ENCODE measurements at regions not wholly inside any gene's neighbourhood (a gene's known extent, or its start where the extent isn't known, plus 50 kb on each side); places are given as distances from the start of the nearest gene placed in this dataset.

DNA sequence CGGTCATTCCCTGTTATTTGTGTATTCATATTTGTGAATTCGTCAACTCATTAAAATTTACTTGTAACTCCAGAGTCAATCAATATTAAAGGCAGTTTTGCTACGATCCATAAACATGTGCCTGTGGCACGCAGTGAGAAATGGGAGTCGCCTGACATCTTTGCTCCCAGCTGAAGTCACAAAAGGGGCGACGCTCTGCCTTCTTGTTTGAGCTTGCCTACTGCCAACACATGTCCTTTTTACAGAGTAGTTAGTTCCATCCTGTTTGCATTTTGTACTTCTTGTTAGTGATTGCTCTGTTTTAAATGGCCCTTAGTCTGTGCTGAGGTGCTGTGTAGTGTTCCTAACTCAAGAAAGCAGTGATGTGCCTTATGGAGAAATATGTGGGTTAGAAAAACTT lies 305.3 kb downstream of the ETS1 start:
- CTCF ChIA-PET = interaction anchor here (1.2 to 3.8 kb wide), 2 partner anchors 124 to 350 kb away, joined by 3 to 16 read pairs; no protein-coding TSS in a partner anchor
- Mint-ChIP-seq H3K27ac (no peak overlapping the region), H3K27me3 (ENCODE audit: low read depth) (no peaks in the 10 kb centered on the region), H3K9me3 (no peaks in the 10 kb centered on the region), H3K4me3 (no peak overlapping the region), H3K4me1 (no peaks in the 10 kb centered on the region), H3K36me3 (no peaks in the 10 kb centered on the region)
- DNase-seq (ENCODE audit: low spot score) (no peak), ATAC-seq (no peak)
- no peak for TF ChIP-seq TP53 (CRISPR knock-in tag; IDR thresholded peaks at IDR 0.05)
- no peak for TF ChIP-seq ZNF232 (CRISPR knock-in tag; IDR thresholded peaks at IDR 0.05)
- TF ChIP-seq ESRRA (CRISPR knock-in tag; IDR thresholded peaks at IDR 0.05; ENCODE audit: borderline replicate concordance) = no peak
- TF ChIP-seq SP1 (CRISPR knock-in tag; conservative IDR thresholded peaks at IDR 0.05) = no peak
- TF ChIP-seq ZNF416 (CRISPR knock-in tag; IDR thresholded peaks at IDR 0.05) = no peak
- no peak for TF ChIP-seq CBFB (CRISPR knock-in tag; IDR thresholded peaks at IDR 0.05; ENCODE audit: low read depth)
- TF ChIP-seq ETV6 (CRISPR knock-in tag; IDR thresholded peaks at IDR 0.05) = no peak
- TF ChIP-seq, protein P1, sequence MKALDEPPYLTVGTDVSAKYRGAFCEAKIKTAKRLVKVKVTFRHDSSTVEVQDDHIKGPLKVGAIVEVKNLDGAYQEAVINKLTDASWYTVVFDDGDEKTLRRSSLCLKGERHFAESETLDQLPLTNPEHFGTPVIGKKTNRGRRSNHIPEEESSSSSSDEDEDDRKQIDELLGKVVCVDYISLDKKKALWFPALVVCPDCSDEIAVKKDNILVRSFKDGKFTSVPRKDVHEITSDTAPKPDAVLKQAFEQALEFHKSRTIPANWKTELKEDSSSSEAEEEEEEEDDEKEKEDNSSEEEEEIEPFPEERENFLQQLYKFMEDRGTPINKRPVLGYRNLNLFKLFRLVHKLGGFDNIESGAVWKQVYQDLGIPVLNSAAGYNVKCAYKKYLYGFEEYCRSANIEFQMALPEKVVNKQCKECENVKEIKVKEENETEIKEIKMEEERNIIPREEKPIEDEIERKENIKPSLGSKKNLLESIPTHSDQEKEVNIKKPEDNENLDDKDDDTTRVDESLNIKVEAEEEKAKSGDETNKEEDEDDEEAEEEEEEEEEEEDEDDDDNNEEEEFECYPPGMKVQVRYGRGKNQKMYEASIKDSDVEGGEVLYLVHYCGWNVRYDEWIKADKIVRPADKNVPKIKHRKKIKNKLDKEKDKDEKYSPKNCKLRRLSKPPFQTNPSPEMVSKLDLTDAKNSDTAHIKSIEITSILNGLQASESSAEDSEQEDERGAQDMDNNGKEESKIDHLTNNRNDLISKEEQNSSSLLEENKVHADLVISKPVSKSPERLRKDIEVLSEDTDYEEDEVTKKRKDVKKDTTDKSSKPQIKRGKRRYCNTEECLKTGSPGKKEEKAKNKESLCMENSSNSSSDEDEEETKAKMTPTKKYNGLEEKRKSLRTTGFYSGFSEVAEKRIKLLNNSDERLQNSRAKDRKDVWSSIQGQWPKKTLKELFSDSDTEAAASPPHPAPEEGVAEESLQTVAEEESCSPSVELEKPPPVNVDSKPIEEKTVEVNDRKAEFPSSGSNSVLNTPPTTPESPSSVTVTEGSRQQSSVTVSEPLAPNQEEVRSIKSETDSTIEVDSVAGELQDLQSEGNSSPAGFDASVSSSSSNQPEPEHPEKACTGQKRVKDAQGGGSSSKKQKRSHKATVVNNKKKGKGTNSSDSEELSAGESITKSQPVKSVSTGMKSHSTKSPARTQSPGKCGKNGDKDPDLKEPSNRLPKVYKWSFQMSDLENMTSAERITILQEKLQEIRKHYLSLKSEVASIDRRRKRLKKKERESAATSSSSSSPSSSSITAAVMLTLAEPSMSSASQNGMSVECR (CRISPR knock-in tag; IDR thresholded peaks at IDR 0.05; ENCODE audit: borderline replicate concordance) = no peak
- TF ChIP-seq, protein P2, sequence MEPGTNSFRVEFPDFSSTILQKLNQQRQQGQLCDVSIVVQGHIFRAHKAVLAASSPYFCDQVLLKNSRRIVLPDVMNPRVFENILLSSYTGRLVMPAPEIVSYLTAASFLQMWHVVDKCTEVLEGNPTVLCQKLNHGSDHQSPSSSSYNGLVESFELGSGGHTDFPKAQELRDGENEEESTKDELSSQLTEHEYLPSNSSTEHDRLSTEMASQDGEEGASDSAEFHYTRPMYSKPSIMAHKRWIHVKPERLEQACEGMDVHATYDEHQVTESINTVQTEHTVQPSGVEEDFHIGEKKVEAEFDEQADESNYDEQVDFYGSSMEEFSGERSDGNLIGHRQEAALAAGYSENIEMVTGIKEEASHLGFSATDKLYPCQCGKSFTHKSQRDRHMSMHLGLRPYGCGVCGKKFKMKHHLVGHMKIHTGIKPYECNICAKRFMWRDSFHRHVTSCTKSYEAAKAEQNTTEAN (CRISPR knock-in tag; IDR thresholded peaks at IDR 0.05) = no peak
- TF ChIP-seq, protein P3, sequence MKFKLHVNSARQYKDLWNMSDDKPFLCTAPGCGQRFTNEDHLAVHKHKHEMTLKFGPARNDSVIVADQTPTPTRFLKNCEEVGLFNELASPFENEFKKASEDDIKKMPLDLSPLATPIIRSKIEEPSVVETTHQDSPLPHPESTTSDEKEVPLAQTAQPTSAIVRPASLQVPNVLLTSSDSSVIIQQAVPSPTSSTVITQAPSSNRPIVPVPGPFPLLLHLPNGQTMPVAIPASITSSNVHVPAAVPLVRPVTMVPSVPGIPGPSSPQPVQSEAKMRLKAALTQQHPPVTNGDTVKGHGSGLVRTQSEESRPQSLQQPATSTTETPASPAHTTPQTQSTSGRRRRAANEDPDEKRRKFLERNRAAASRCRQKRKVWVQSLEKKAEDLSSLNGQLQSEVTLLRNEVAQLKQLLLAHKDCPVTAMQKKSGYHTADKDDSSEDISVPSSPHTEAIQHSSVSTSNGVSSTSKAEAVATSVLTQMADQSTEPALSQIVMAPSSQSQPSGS (CRISPR knock-in tag; IDR thresholded peaks at IDR 0.05; ENCODE audit: borderline replicate concordance, low read depth) = no peak
- POLR2A ChIA-PET = no interaction called here

DNA sequence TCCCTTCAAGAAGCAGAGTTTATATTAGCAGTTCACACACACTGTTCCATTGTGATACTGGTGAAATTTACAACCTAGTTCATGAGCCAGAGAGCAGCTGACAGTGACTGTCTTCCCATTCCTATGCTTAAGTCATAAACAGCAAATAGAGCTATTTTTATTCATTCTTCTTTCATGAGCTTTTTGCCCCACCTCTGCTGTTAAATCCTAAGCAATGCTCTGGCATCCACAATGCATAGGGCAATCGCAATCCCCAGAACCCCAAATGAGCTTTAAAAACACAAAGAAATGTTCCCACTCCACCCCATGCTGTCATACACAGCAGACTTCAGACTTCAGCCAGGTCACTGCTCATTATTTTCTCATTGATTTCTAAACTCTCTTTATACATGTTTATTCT lies 307.5 kb downstream of the ETS1 start:
- no peak overlapping the region for H3K27ac Mint-ChIP-seq
- DNase-seq (ENCODE audit: low spot score) (no peak), ATAC-seq (no peak)
- ChIA-PET CTCF (interaction anchor here (1.4 to 2.2 kb wide), 3 partner anchors 10 to 352 kb away, joined by 5 to 7 read pairs (median 6); no protein-coding TSS in a partner anchor), POLR2A (no interaction called here)
- no peaks in the 10 kb centered on the region for H3K27me3 Mint-ChIP-seq (ENCODE audit: low read depth)
- H3K4me1 Mint-ChIP-seq = no peaks in the 10 kb centered on the region
- H3K36me3 Mint-ChIP-seq = no peaks in the 10 kb centered on the region
- no peak overlapping the region for H3K4me3 Mint-ChIP-seq
- no peaks in the 10 kb centered on the region for H3K9me3 Mint-ChIP-seq
- TF ChIP-seq, protein P4, sequence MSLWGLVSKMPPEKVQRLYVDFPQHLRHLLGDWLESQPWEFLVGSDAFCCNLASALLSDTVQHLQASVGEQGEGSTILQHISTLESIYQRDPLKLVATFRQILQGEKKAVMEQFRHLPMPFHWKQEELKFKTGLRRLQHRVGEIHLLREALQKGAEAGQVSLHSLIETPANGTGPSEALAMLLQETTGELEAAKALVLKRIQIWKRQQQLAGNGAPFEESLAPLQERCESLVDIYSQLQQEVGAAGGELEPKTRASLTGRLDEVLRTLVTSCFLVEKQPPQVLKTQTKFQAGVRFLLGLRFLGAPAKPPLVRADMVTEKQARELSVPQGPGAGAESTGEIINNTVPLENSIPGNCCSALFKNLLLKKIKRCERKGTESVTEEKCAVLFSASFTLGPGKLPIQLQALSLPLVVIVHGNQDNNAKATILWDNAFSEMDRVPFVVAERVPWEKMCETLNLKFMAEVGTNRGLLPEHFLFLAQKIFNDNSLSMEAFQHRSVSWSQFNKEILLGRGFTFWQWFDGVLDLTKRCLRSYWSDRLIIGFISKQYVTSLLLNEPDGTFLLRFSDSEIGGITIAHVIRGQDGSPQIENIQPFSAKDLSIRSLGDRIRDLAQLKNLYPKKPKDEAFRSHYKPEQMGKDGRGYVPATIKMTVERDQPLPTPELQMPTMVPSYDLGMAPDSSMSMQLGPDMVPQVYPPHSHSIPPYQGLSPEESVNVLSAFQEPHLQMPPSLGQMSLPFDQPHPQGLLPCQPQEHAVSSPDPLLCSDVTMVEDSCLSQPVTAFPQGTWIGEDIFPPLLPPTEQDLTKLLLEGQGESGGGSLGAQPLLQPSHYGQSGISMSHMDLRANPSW (CRISPR knock-in tag; conservative IDR thresholded peaks at IDR 0.05; ENCODE audit: low read depth) = no peak
- TF ChIP-seq HMGA2 (CRISPR knock-in tag; IDR thresholded peaks at IDR 0.05) (no peak), ZNF219 (CRISPR knock-in tag; IDR thresholded peaks at IDR 0.05; ENCODE audit: borderline replicate concordance) (no peak), ETV6 (CRISPR knock-in tag; IDR thresholded peaks at IDR 0.05) (no peak), TEAD4 (CRISPR knock-in tag; IDR thresholded peaks at IDR 0.05) (no peak), TP53 (CRISPR knock-in tag; IDR thresholded peaks at IDR 0.05) (no peak), KAT7 (CRISPR knock-in tag; IDR thresholded peaks at IDR 0.05; ENCODE audit: borderline replicate concordance) (no peak), GABPB1 (CRISPR knock-in tag; IDR thresholded peaks at IDR 0.05) (no peak), ELF4 (CRISPR knock-in tag; IDR thresholded peaks at IDR 0.05; ENCODE audit: low read depth) (no peak), FOXK1 (CRISPR knock-in tag; IDR thresholded peaks at IDR 0.05) (no peak), ZBTB21 (CRISPR knock-in tag; IDR thresholded peaks at IDR 0.05; ENCODE audit: borderline replicate concordance) (no peak), GRHL2 (CRISPR knock-in tag; IDR thresholded peaks at IDR 0.05; ENCODE audit: insufficient replicate concordance, severe bottlenecking) (no peak)
- TF ChIP-seq, protein P5, sequence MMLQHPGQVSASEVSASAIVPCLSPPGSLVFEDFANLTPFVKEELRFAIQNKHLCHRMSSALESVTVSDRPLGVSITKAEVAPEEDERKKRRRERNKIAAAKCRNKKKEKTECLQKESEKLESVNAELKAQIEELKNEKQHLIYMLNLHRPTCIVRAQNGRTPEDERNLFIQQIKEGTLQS (CRISPR knock-in tag; conservative IDR thresholded peaks at IDR 0.05) = no peak
- TF ChIP-seq, protein P3 (CRISPR knock-in tag; IDR thresholded peaks at IDR 0.05; ENCODE audit: borderline replicate concordance, low read depth) = no peak
- TF ChIP-seq, protein P6, sequence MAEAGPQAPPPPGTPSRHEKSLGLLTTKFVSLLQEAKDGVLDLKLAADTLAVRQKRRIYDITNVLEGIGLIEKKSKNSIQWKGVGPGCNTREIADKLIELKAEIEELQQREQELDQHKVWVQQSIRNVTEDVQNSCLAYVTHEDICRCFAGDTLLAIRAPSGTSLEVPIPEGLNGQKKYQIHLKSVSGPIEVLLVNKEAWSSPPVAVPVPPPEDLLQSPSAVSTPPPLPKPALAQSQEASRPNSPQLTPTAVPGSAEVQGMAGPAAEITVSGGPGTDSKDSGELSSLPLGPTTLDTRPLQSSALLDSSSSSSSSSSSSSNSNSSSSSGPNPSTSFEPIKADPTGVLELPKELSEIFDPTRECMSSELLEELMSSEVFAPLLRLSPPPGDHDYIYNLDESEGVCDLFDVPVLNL (CRISPR knock-in tag; IDR thresholded peaks at IDR 0.05; ENCODE audit: borderline replicate concordance, low read depth) = no peak

Measured in WTC11 (cell line).